Endothelial cell (in vitro differentiated cells): ENCODE measurements at regions not wholly inside any gene's neighbourhood (a gene's known extent, or its start where the extent isn't known, plus 50 kb on each side); places are given as distances from the start of the nearest gene placed in this dataset.

Source experiments
- DNase-seq: peaks from one replicate; pipeline ENCODE4 v3.0.0; 2021; ENCODE audit warnings: low spot score
- H3K27ac Mint-ChIP-seq: one replicate; pipeline ENCODE4 v1.8.0; 2021; ENCODE audit warnings: mixed read lengths, inconsistent platforms; ENCODE audit not compliant: unreplicated experiment
- H3K27me3 Mint-ChIP-seq: one replicate; pipeline ENCODE4 v1.8.0; 2021; ENCODE audit warnings: mild to moderate bottlenecking, moderate library complexity, mixed read lengths, inconsistent platforms; ENCODE audit not compliant: unreplicated experiment
- H3K36me3 Mint-ChIP-seq: one replicate; pipeline ENCODE4 v1.8.0; 2021; ENCODE audit warnings: mild to moderate bottlenecking, low read depth, mixed read lengths, inconsistent platforms; ENCODE audit not compliant: unreplicated experiment
- H3K4me1 Mint-ChIP-seq: one replicate; pipeline ENCODE4 v1.8.0; 2021; ENCODE audit warnings: mild to moderate bottlenecking, mixed read lengths, inconsistent platforms; ENCODE audit not compliant: unreplicated experiment
- H3K4me3 Mint-ChIP-seq: one replicate; pipeline ENCODE4 v1.8.0; 2021; ENCODE audit warnings: mild to moderate bottlenecking, mixed read lengths, inconsistent platforms; ENCODE audit not compliant: unreplicated experiment
- H3K9me3 Mint-ChIP-seq: one replicate; pipeline ENCODE4 v1.8.0; 2021; ENCODE audit warnings: mixed read lengths, inconsistent platforms; ENCODE audit not compliant: unreplicated experiment
- TF ChIP-seq, protein P1 (sequence below): fragments of 200-600 bp; sonication (generic); IDR thresholded peaks from one replicate; pipeline ENCODE4 v1.5.0; 2021; ENCODE audit warnings: antibody characterized with exemption; ENCODE audit not compliant: unreplicated experiment

DNA sequence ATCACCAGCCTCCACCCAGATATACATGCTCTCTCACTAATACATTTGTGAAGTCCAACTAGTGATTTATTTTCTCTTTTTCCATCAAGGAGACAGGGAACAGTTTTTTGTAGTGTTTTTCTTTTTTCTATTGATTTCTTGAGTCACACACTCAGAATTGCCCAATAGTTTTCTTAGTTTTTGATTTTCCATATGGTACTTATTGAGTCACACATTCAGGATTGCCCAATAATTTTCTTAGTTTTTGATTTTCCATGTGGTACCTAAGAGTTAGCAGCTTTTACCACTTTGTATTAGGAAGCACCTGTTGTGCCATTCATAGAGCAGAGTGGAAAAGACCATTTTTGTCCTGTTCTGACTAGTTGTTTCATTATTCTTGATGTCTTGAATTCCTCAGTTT lies 1268.8 kb downstream of the EPHA7 start:
- TF ChIP-seq, protein P1, sequence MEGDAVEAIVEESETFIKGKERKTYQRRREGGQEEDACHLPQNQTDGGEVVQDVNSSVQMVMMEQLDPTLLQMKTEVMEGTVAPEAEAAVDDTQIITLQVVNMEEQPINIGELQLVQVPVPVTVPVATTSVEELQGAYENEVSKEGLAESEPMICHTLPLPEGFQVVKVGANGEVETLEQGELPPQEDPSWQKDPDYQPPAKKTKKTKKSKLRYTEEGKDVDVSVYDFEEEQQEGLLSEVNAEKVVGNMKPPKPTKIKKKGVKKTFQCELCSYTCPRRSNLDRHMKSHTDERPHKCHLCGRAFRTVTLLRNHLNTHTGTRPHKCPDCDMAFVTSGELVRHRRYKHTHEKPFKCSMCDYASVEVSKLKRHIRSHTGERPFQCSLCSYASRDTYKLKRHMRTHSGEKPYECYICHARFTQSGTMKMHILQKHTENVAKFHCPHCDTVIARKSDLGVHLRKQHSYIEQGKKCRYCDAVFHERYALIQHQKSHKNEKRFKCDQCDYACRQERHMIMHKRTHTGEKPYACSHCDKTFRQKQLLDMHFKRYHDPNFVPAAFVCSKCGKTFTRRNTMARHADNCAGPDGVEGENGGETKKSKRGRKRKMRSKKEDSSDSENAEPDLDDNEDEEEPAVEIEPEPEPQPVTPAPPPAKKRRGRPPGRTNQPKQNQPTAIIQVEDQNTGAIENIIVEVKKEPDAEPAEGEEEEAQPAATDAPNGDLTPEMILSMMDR: no peak
- Mint-ChIP-seq H3K27ac (no peak overlapping the region), H3K27me3 (no peaks in the 10 kb centered on the region), H3K4me1 (no peaks in the 10 kb centered on the region), H3K9me3 (no peaks in the 10 kb centered on the region), H3K4me3 (no peak overlapping the region), H3K36me3 (no peaks in the 10 kb centered on the region)
- no peak for DNase-seq

DNA sequence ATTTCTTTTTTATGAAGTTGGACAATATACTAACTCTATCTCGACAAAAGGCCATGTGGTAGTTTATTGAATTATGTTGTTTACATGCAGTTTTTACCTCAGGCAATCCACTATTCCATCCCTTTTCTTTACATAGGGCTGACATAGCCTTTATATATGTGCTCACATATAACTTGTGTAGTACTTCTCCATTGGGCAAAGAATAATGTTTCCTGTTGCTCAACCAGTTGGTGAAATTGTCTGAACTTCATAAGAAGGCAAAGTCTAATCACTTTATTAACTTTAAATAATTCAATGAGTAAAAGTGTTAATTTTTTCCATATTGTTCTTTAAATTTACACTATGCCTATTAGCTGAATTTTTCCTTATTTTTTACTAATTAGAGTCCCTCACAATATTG lies 1272.1 kb downstream of the EPHA7 start:
- Mint-ChIP-seq H3K4me3 (no peak overlapping the region), H3K27ac (no peak overlapping the region), H3K9me3 (no peaks in the 10 kb centered on the region), H3K27me3 (no peaks in the 10 kb centered on the region), H3K4me1 (no peaks in the 10 kb centered on the region), H3K36me3 (no peaks in the 10 kb centered on the region)
- TF ChIP-seq, protein P1: no peak
- no peak for DNase-seq

DNA sequence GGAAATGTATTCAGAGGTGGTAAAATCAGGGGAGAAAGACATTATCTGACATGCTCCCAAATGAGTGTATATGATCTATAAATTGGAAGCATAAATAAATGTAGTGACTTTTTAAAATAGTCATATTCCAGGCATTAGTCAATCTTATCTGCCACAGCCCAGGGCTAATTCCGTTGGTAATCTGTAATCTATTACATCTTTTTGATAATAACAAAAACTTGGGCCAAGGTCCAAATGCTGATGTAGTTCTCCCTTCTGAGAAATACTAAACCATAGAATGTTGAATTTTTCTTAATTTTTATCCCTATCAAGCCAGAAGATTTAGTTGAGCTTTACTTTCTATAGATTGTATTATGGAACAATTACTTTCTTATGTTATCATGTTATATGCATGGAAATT lies 1279.8 kb downstream of the EPHA7 start:
- Mint-ChIP-seq H3K36me3 (no peaks in the 10 kb centered on the region), H3K27ac (no peak overlapping the region), H3K9me3 (no peaks in the 10 kb centered on the region), H3K27me3 (no peaks in the 10 kb centered on the region), H3K4me1 (no peaks in the 10 kb centered on the region), H3K4me3 (no peak overlapping the region)
- TF ChIP-seq, protein P1: no peak
- DNase-seq: no peak

DNA sequence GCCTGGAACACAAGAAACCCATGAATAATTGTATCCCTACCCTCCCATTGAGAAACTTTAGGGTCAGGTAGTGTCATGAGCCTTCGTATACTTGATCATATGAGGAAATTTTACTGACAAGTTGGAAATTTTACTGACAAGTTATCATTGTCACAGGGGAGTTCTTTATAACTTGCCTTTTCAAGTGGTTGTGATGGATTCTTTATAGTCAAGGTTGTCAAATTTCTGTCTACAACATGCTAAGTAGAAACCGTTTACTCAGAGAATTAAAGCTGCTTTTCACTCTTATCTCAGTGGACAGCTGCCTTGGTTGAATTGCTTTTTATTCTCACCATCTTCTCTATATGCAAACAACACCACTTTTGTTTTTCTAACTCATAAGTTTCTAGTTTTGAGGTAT lies 1286.4 kb downstream of the EPHA7 start:
- Mint-ChIP-seq H3K4me1 (peaks cover 2% of the 10 kb centered on the region), H3K27ac (no peak overlapping the region), H3K9me3 (no peaks in the 10 kb centered on the region), H3K36me3 (no peaks in the 10 kb centered on the region), H3K4me3 (no peak overlapping the region), H3K27me3 (no peaks in the 10 kb centered on the region)
- DNase-seq: no peak
- TF ChIP-seq, protein P1: no peak

DNA sequence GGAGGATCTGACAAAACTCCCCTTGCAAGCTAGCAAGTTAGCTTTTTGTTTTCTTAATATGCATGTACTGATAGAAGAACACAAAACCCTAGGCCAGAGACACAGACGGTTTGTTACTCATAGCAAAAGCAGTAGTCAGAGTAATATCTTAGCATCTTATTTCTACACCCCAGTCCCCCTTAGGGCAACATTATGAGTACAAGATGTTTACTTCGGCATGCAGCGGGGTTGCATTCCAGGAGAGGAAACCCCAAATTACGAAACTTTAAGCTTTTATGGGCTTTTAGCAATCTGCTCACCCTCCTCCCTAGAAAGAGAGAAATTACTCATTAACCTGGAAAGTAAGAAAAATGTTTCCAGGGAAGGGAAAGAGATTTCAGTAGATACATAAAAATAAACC lies 1286.9 kb downstream of the EPHA7 start:
- Mint-ChIP-seq H3K4me1 (peaks cover 2% of the 10 kb centered on the region), H3K9me3 (no peaks in the 10 kb centered on the region), H3K27me3 (no peaks in the 10 kb centered on the region), H3K4me3 (no peak overlapping the region), H3K36me3 (no peaks in the 10 kb centered on the region), H3K27ac (no peak overlapping the region)
- TF ChIP-seq, protein P1: no peak
- no peak for DNase-seq
